ENCODE measurements at regions not wholly inside any gene's neighbourhood (a gene's known extent, or its start where the extent isn't known, plus 50 kb on each side); places are given as distances from the start of the nearest gene placed in this dataset.

DNA sequence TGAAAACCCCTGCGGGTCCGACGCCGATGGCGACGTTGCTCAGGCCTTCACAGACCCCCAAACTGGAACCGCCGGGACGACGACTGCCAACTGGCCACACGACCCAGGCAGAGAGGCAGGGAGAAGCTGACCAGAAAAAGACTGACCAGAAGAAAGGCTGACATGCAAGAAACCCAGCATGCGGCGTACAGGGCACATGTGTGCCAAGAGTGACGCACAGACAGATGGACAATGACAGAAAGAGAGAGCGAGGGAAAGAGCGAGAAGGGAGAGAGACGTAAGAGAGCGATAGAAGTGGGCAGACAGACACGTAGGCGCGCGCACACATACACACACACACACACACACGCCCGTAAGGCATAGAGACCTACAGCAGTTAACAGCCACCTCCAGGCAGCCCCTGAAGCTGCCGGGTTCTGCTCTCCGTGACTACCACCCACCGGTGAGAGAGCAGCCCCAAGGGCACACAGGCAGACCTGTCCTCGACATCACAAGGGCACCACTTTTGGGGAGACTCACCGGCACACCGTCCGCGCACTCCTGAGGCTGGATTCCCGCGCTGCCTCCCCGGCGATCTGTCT is 67.2 kb upstream of the ZNF527 start:
- peak overlapping the region; percentile 41 for H3K4me3 ChIP-seq (ENCODE audit: low read depth, low read length)
- no peak for DNase-seq (ENCODE audit: low read depth)
- TF ChIP-seq, protein P1, sequence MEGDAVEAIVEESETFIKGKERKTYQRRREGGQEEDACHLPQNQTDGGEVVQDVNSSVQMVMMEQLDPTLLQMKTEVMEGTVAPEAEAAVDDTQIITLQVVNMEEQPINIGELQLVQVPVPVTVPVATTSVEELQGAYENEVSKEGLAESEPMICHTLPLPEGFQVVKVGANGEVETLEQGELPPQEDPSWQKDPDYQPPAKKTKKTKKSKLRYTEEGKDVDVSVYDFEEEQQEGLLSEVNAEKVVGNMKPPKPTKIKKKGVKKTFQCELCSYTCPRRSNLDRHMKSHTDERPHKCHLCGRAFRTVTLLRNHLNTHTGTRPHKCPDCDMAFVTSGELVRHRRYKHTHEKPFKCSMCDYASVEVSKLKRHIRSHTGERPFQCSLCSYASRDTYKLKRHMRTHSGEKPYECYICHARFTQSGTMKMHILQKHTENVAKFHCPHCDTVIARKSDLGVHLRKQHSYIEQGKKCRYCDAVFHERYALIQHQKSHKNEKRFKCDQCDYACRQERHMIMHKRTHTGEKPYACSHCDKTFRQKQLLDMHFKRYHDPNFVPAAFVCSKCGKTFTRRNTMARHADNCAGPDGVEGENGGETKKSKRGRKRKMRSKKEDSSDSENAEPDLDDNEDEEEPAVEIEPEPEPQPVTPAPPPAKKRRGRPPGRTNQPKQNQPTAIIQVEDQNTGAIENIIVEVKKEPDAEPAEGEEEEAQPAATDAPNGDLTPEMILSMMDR (IDR thresholded peaks at IDR 0.05; ENCODE audit: insufficient read depth, low read depth, low read length) = no peak

DNA sequence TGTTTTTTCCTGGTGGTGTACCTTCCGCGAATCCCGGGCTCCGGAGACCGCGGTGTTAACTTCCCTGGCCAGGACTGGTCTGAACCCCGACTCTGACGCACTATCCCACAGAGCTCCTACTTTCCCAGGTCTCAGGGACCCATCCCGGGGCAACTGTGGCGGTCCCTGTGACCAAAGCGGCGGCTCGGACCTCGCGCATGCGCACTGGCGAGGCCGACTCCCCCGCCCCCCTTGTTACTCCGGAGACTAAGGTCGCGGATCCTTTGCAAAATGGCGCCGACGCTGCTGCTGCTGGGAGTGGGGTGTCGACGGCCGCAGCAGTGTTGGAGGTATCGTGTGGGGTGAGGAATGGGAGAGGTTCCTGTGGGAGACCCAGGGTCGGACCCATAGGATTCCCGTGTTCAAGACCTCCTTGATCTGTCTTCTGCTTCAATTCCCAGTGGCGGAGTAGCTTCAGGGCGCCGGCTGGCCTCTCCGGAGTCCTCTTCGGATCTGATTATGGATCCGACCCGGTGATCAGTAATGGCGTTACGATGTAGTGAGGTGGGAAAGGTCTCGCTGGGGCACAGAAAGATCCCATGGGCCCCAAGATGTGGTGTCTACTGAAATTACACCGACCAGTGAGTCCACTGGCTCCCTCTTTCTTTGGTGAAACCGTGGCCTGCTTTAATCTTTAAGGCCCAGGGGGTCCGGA is 66.6 kb upstream of the ZNF527 start:
- H3K4me3 ChIP-seq (ENCODE audit: low read depth, low read length) = peak overlapping the region; percentile 41
- no peak for DNase-seq (ENCODE audit: low read depth)
- TF ChIP-seq, protein P1 (IDR thresholded peaks at IDR 0.05; ENCODE audit: insufficient read depth, low read depth, low read length) = no peak

DNA sequence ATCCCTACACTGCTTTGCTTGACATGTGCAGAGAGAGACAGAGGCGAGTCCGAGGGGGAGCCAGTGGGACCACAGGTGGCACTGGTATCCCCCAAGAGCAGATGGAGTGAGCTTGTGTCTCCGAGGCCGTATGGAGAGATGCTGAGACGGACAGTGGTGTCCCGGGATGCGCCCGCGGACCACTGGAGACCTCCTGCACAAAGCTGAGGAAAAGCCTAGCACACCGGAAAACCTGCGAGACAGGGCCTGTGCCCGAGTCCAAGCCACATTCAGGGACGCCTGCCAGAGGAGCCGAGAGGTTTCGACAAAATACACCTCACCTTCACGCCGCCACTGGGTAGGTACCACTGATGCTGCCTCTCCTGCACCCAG is 66.0 kb upstream of the ZNF527 start:
- DNase-seq (ENCODE audit: low read depth) = no peak
- TF ChIP-seq, protein P1 (IDR thresholded peaks at IDR 0.05; ENCODE audit: insufficient read depth, low read depth, low read length) = no peak
- no peak overlapping the region for H3K4me3 ChIP-seq (ENCODE audit: low read depth, low read length)

DNA sequence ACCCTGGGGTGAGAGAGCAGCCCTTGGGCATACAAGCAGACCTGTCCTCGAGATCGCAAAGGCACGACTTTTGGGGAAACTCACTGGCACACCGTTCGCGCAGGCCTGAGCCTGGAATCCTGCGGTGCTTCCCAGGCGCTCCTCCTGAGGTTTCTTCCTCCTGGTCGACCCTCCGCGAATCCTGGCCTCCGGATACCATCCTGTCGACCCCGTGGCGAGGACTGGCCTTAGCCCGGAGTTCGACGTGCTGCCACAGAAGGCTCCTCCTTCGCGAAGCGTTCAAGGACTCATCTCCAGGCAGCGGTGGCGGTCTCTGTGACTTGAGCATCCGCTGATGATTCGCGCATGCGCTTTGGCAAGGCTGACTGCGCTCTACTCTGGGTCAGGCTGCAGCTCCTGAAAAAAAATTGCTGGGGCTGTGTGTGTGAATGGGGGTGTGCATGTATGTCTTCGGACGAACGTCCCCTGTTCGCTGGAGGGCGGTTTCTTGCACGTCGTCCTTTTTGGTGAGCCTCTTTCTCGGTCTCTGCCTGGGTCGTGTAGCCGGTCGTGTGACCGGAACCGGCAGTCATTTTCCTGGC is 64.4 kb upstream of the ZNF527 start:
- no peak overlapping the region for H3K4me3 ChIP-seq (ENCODE audit: low read depth, low read length)
- no peak for DNase-seq (ENCODE audit: low read depth)
- TF ChIP-seq, protein P1 (IDR thresholded peaks at IDR 0.05; ENCODE audit: insufficient read depth, low read depth, low read length) = no peak

DNA sequence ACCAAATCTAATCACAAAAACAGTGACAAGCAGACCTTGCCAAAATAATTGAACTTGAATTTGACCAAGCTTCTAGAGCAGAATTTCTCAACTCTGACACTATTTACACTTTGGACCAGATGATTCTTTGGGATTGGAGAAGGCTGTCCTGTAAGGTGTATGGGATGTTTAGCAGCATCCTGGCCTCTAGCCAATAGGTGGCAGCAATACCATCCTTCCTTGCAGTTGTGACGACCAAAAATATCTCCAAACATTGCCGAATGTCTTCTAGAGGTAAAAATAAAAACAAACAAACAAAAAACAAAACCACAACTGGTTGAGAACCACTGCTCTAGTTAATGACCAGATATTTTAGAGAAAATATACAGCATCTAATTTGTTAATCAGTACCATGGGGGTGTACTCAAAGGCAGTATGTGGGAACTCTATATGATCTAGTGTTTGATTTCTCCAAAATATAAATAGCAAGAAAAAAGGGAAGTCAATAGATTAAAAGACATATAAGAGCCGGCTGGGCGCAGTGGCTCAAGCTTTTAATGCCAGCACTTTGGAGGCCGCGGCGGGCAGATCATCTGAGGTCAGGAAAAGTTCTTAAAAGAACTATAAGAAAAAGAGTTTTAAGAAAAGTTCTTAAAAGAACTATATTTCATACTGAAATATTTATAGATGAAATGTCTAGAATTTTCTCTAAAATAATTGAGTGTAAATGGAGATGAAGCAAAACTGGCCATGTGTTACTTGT is 60.9 kb upstream of the ZNF527 start:
- no peak overlapping the region for H3K4me3 ChIP-seq (ENCODE audit: low read depth, low read length)
- DNase-seq (ENCODE audit: low read depth) = no peak
- TF ChIP-seq, protein P1 (IDR thresholded peaks at IDR 0.05; ENCODE audit: insufficient read depth, low read depth, low read length) = peak; percentile 2

DNA sequence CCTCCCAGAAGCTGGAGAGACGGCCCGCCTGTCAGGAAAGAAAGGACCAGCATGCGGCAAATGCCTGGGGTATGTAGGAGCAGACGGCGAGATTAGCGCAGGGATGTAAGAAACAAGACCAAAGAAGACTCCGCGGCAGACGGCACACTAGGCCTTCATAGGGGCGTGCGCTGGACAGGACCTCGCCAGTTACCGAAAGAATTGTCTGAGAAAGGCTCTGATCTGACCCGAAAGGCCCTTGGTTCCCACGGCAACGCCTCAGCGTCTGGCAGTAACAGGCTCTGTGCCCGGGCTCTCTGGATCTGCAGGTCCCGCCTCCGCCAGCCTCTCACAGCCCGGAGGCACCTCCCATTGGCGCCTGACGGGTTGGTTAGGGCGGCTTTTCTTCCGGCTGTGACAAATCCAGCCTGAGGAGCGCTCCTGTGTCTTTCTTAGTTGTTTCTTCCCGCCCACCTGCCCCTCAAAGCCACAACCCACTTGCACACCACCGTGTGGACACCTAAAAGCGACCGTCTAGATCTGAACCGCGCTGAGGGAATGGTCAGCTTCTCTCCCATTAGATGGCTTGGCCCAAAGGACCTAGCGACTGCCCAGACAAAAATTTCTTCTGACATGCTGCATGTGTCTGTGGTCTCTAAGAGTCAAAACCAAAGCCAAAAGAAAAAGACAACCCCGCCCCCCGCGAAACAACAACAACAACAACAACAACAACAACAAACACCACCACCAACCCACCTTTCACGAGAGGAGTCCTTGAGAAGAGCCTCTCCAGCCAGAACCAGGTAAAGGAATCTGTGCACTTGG is 58.2 kb upstream of the ZNF527 start:
- peak; percentile 42 for DNase-seq (ENCODE audit: low read depth)
- peak overlapping the region; percentile 40 for H3K4me3 ChIP-seq (ENCODE audit: low read depth, low read length)

DNA sequence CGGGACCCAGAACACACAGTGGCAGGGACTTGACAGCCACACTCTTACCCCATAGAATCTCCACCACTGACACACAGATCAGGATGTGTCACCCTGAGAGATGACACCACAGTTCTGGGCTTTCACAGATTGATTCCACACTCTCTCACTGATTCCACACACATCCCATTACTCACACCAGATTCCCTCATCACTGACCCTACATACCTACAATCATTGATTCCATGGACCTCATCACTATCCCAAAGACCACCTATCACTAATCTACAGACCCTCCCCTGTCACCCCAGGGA is 57.6 kb upstream of the ZNF527 start:
- no peak for DNase-seq (ENCODE audit: low read depth)
- H3K4me3 ChIP-seq (ENCODE audit: low read depth, low read length) = no peak overlapping the region
- TF ChIP-seq, protein P1 (IDR thresholded peaks at IDR 0.05; ENCODE audit: insufficient read depth, low read depth, low read length) = no peak
